ENCODE measurements at regions not wholly inside any gene's neighbourhood (a gene's known extent, or its start where the extent isn't known, plus 50 kb on each side); places are given as distances from the start of the nearest gene placed in this dataset.
"Not testable (repeated sequence)": the region's sequence is repeated elsewhere in the genome, so short reads cannot be mapped to it uniquely, and the experiment has no call there.

DNA sequence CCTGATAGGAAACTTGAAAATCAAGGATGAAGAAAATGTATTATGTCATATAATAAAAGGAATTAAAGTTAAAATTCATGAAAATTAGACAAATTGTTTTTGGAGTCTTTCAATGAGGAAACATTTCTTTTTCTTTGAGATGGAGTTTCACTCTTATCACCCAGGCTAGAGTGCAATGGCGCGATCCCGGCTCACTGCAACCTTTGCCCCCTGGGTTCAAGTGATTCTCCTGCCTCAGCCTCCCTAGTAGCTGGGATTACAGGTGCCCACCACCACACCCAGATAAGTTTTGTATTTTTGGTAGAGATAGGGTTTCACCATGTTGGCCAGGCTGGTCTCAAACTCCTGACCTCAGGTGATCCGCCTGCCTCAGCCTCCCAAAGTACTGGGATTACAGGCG is 285.7 kb downstream of the CYRIA start:
- H3K9ac ChIP-seq (replicated peaks in 1 of 4; ENCODE audit: extremely low read depth in 1 of 4, low read depth in 3 of 4, low read length in 3 of 4); H3K79me1 ChIP-seq (ENCODE audit: low read depth, low read length); H3K79me2 ChIP-seq (ENCODE audit: control insufficient read depth in 1 of 2, insufficient read depth in 2 of 2, low read length in 2 of 2); FAIRE-seq; H3K4me3 ChIP-seq (ENCODE audit: extremely low read depth in 1 of 4, insufficient read depth in 2 of 4, low read depth in 3 of 4, low read length in 4 of 4); H3K23me2 ChIP-seq (ENCODE audit: low read depth, low read length); H2BK15ac ChIP-seq (ENCODE audit: low read length); H2BK20ac ChIP-seq (ENCODE audit: low read length); H4K5ac ChIP-seq (ENCODE audit: insufficient read length, low read depth, low read length); H3K18ac ChIP-seq (ENCODE audit: extremely low read depth, low read length); H2BK120ac ChIP-seq (replicated peaks; ENCODE audit: low read depth, low read length); H3K4me1 ChIP-seq (replicated peaks in 1 of 4; ENCODE audit: control insufficient read depth in 3 of 4, insufficient read depth in 4 of 4, low read length in 3 of 4); H3K4ac ChIP-seq (replicated peaks; ENCODE audit: insufficient read length, low read depth, low read length); H2BK12ac ChIP-seq (ENCODE audit: low read depth, low read length); H3K9me3 ChIP-seq (ENCODE audit: insufficient read depth in 2 of 2, low read depth in 1 of 2, low read length in 1 of 2); H4K91ac ChIP-seq (replicated peaks; ENCODE audit: insufficient read length, low read length); H3K23ac ChIP-seq (ENCODE audit: insufficient read length); H2BK5ac ChIP-seq (ENCODE audit: low read depth, low read length); H4K20me1 ChIP-seq (replicated peaks in 1 of 2; ENCODE audit: control insufficient read depth in 1 of 2, insufficient read depth in 2 of 2, low read length in 2 of 2); DNase-seq (ENCODE audit: low read depth in 1 of 2, low spot score in 2 of 2); H2AFZ ChIP-seq (ENCODE audit: low read length); H3K27me3 ChIP-seq (replicated peaks in 1 of 4; ENCODE audit: control insufficient read depth in 3 of 4, extremely low read depth in 1 of 4, insufficient read depth in 3 of 4, low read length in 3 of 4); H3K4me2 ChIP-seq (ENCODE audit: insufficient read depth in 1 of 2, low read depth in 2 of 2, low read length in 2 of 2); H2AK5ac ChIP-seq (ENCODE audit: low read depth, low read length); POLR2A ChIA-PET (ENCODE audit: partially characterized antibody); H3K14ac ChIP-seq (ENCODE audit: insufficient read length); H4K8ac ChIP-seq (ENCODE audit: extremely low read depth, insufficient read depth, low read length); H3K36me3 ChIP-seq (ENCODE audit: control insufficient read depth in 2 of 4, insufficient read depth in 4 of 4, low read length in 3 of 4); H3K27ac ChIP-seq (ENCODE audit: low read depth, low read length); H3K56ac ChIP-seq (replicated peaks; ENCODE audit: insufficient read length, low read depth, low read length): not testable (repeated sequence)
- 92% methylated on average over 5 of the region's 5 CpGs; no CpG with 5 or more reads in 1 of the 2 experiments for WGBS, 2 experiments (ENCODE audit: extremely low coverage in 1 of 2, insufficient coverage in 1 of 2, insufficient read length in 1 of 2, insufficient replicate concordance in 2 of 2, low coverage in 1 of 2, low lambda C conversion rate in 2 of 2, missing lambda C conversion rate in 1 of 2)
- CTCF ChIA-PET (ENCODE audit: partially characterized antibody) = interaction anchor here (0.9 kb wide), 1 partner anchor 11 kb away, joined by 3 read pairs; no protein-coding TSS in a partner anchor

DNA sequence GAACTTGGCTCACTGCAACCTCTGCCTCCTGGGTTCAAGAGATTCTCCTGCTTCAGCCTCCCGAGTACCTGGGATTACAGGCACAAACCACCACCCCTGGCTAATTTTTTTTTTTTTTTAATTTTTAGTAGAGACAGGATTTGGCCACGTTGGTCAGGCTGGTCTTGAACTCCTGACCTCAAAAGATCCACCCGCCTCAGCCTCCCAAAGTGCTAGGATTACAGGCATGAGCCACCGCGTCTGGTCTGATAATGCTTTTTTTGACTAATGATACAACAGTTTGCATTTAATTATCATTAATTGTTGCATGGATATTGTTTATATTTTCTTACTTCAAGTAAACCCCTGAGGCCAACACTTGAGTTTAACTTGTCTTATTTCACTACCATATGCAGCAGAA is 286.6 kb downstream of the CYRIA start:
- H3K4ac ChIP-seq (replicated peaks; ENCODE audit: insufficient read length, low read depth, low read length); H3K14ac ChIP-seq (ENCODE audit: insufficient read length); H3K23ac ChIP-seq (ENCODE audit: insufficient read length); H3K27me3 ChIP-seq (replicated peaks in 1 of 4; ENCODE audit: control insufficient read depth in 3 of 4, extremely low read depth in 1 of 4, insufficient read depth in 3 of 4, low read length in 3 of 4); H4K20me1 ChIP-seq (replicated peaks in 1 of 2; ENCODE audit: control insufficient read depth in 1 of 2, insufficient read depth in 2 of 2, low read length in 2 of 2); H3K4me1 ChIP-seq (replicated peaks in 1 of 4; ENCODE audit: control insufficient read depth in 3 of 4, insufficient read depth in 4 of 4, low read length in 3 of 4); H2AFZ ChIP-seq (ENCODE audit: low read length); H2BK12ac ChIP-seq (ENCODE audit: low read depth, low read length); H3K4me2 ChIP-seq (ENCODE audit: insufficient read depth in 1 of 2, low read depth in 2 of 2, low read length in 2 of 2); POLR2A ChIA-PET (ENCODE audit: partially characterized antibody); DNase-seq (ENCODE audit: low read depth in 1 of 2, low spot score in 2 of 2); H4K8ac ChIP-seq (ENCODE audit: extremely low read depth, insufficient read depth, low read length); H3K79me1 ChIP-seq (ENCODE audit: low read depth, low read length); H3K18ac ChIP-seq (ENCODE audit: extremely low read depth, low read length); H3K79me2 ChIP-seq (ENCODE audit: control insufficient read depth in 1 of 2, insufficient read depth in 2 of 2, low read length in 2 of 2); H3K4me3 ChIP-seq (ENCODE audit: extremely low read depth in 1 of 4, insufficient read depth in 2 of 4, low read depth in 3 of 4, low read length in 4 of 4); H2BK5ac ChIP-seq (ENCODE audit: low read depth, low read length); FAIRE-seq; H3K23me2 ChIP-seq (ENCODE audit: low read depth, low read length); H3K36me3 ChIP-seq (ENCODE audit: control insufficient read depth in 2 of 4, insufficient read depth in 4 of 4, low read length in 3 of 4); H3K9ac ChIP-seq (replicated peaks in 1 of 4; ENCODE audit: extremely low read depth in 1 of 4, low read depth in 3 of 4, low read length in 3 of 4); H4K91ac ChIP-seq (replicated peaks; ENCODE audit: insufficient read length, low read length); H4K5ac ChIP-seq (ENCODE audit: insufficient read length, low read depth, low read length); H3K27ac ChIP-seq (ENCODE audit: low read depth, low read length); H3K56ac ChIP-seq (replicated peaks; ENCODE audit: insufficient read length, low read depth, low read length); H2AK5ac ChIP-seq (ENCODE audit: low read depth, low read length); H2BK120ac ChIP-seq (replicated peaks; ENCODE audit: low read depth, low read length); H2BK20ac ChIP-seq (ENCODE audit: low read length); H2BK15ac ChIP-seq (ENCODE audit: low read length); H3K9me3 ChIP-seq (ENCODE audit: insufficient read depth in 2 of 2, low read depth in 1 of 2, low read length in 1 of 2): not testable (repeated sequence)
- CTCF ChIA-PET (ENCODE audit: partially characterized antibody) = interaction anchor here (0.9 kb wide), 1 partner anchor 10 kb away, joined by 3 read pairs; no protein-coding TSS in a partner anchor
- WGBS, 2 experiments (ENCODE audit: extremely low coverage in 1 of 2, insufficient coverage in 1 of 2, insufficient read length in 1 of 2, insufficient replicate concordance in 2 of 2, low coverage in 1 of 2, low lambda C conversion rate in 2 of 2, missing lambda C conversion rate in 1 of 2) = 89% methylated on average over 5 of the region's 5 CpGs; no CpG with 5 or more reads in 1 of the 2 experiments

Data from H1 (cell line).